Suprapubic skin (tissue), 4 donors: ENCODE measurements at regions not wholly inside any gene's neighbourhood (a gene's known extent, or its start where the extent isn't known, plus 50 kb on each side); places are given as distances from the start of the nearest gene placed in this dataset.
"Not testable (repeated sequence)": the region's sequence is repeated elsewhere in the genome, so short reads cannot be mapped to it uniquely, and the experiment has no call there.

Experiments used
- CTCF ChIP-seq, 2 donors: fragments of 200-600 bp in 1 of 2; fragments of 450-650 bp in 1 of 2; sonication (generic) in 1 of 2; IDR thresholded peaks; one replicate each; pipeline ENCODE4 v1.5.1; 2016 to 2019; ENCODE audit warnings: antibody characterized with exemption in 2 of 2, mild to moderate bottlenecking in 1 of 2, moderate library complexity in 1 of 2
- POLR2A ChIP-seq, 2 donors: fragments of 450-650 bp; IDR thresholded peaks; one replicate each; pipeline ENCODE4 v1.6.1; 2017; ENCODE audit warnings: antibody characterized with exemption in 2 of 2, mild to moderate bottlenecking in 2 of 2, moderate library complexity in 2 of 2
- POLR2AphosphoS5 ChIP-seq, 3 donors: sonication (generic); formaldehyde crosslinking; IDR thresholded peaks; one replicate each; pipeline ENCODE4 v1.6.1; 2017; ENCODE audit warnings: antibody characterized with exemption in 3 of 3

DNA sequence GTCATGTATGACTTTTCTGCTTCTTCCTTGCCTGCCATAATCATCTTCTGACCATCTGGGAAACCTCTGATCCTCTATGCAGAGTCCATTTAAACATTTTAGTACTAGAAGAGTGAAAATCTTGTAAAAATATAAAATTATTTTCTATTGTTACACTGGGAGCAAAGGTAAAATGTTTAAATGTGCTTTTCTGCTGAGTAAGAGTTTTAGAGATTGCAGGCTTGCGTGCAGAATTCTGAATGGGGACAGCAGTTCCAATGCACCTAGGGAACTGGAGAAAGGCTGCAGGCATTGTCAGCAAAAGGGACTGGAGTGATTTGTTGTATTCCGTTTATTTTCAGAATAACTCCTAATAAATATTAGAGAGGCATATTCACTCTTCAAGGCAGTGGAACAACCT is 180.7 kb downstream of the ZNF37A start:
- TF ChIP-seq POLR2A, CTCF, POLR2AphosphoS5 (IDR thresholded peaks at IDR 0.05): not testable (repeated sequence)
